Smooth muscle cell (in vitro differentiated cells): ENCODE measurements at regions not wholly inside any gene's neighbourhood (a gene's known extent, or its start where the extent isn't known, plus 50 kb on each side); places are given as distances from the start of the nearest gene placed in this dataset.
"Not testable (repeated sequence)": the region's sequence is repeated elsewhere in the genome, so short reads cannot be mapped to it uniquely, and the experiment has no call there.

Experiments used
- DNase-seq: peaks from one replicate; lab custom pipeline; 2025; ENCODE audit not compliant: unreplicated experiment; lab: John Stamatoyannopoulos, UW
- H2AFZ ChIP-seq: fragments of 200-600 bp; sonication (generic); 2 replicates; pipeline ENCODE4 v1.6.0; 2016; ENCODE audit warnings: antibody characterized with exemption, low read depth, mild to moderate bottlenecking
- H3F3A ChIP-seq: fragments of 200-600 bp; sonication (generic); 2 replicates; pipeline ENCODE4 v1.6.0; 2017; ENCODE audit warnings: antibody characterized with exemption, low read depth
- H3K27ac ChIP-seq: fragments of 200-600 bp; sonication (generic); 2 replicates; pipeline ENCODE4 v1.5.1; 2016; ENCODE audit warnings: low read depth, mild to moderate bottlenecking
- H3K27me3 ChIP-seq: fragments of 200-600 bp; sonication (generic); 2 replicates; pipeline ENCODE4 v1.6.1; 2016; ENCODE audit warnings: low read depth, mild to moderate bottlenecking
- H3K36me3 ChIP-seq: fragments of 200-600 bp; sonication (generic); 2 replicates; pipeline ENCODE4 v1.5.1; 2016; ENCODE audit warnings: low read depth
- H3K4me1 ChIP-seq: fragments of 200-600 bp; sonication (generic); 2 replicates; pipeline ENCODE4 v1.5.1; 2016; ENCODE audit warnings: low read depth
- H3K4me2 ChIP-seq: fragments of 200-600 bp; sonication (generic); 2 replicates; pipeline ENCODE4 v1.6.0; 2016; ENCODE audit warnings: mild to moderate bottlenecking
- H3K4me3 ChIP-seq: fragments of 200-600 bp; sonication (generic); 2 replicates; pipeline ENCODE4 v1.5.1; 2016; ENCODE audit warnings: mild to moderate bottlenecking
- H3K79me2 ChIP-seq: fragments of 200-600 bp; sonication (generic); 2 replicates; pipeline ENCODE4 v1.6.0; 2016; ENCODE audit warnings: low read depth, mild to moderate bottlenecking
- H3K9ac ChIP-seq: fragments of 200-600 bp; sonication (generic); 2 replicates; pipeline ENCODE4 v1.6.0; 2016; ENCODE audit warnings: low read depth
- H3K9me3 ChIP-seq: fragments of 200-600 bp; sonication (generic); replicated peaks from 2 replicates; pipeline ENCODE4 v1.5.1; 2016; ENCODE audit warnings: low read depth
- H4K20me1 ChIP-seq: fragments of 200-600 bp; sonication (generic); 2 replicates; pipeline ENCODE4 v1.6.0; 2016; ENCODE audit warnings: low read depth
- CTCF ChIP-seq: fragments of 200-600 bp; sonication (generic); IDR thresholded peaks from 2 replicates; pipeline ENCODE4 v1.5.1; 2017; ENCODE audit warnings: borderline replicate concordance, mild to moderate bottlenecking, antibody characterized with exemption; ENCODE audit not compliant: insufficient read depth, poor library complexity, severe bottlenecking
- WGBS: methylation state at CpG from one replicate; pipeline ENCODE4 v1.1.7; 2016; ENCODE audit warnings: low lambda C conversion rate; 5-methylcytosine and 5-hydroxymethylcytosine counted together

GRCh38 chrX:30008031-30008430 lies 207.3 kb upstream of the MAGEB2 start:
- H3K9ac ChIP-seq = no peak overlapping the region
- H3K27me3 ChIP-seq = no peaks in the 10 kb centered on the region
- TF ChIP-seq CTCF = no peak
- H3K79me2 ChIP-seq = no peaks in the 10 kb centered on the region
- H3K4me3 ChIP-seq = no peak overlapping the region
- H3K4me2 ChIP-seq = no peak overlapping the region
- H3K4me1 ChIP-seq = no peaks in the 10 kb centered on the region
- H4K20me1 ChIP-seq = no peaks in the 10 kb centered on the region
- no peaks in the 10 kb centered on the region for H3K36me3 ChIP-seq
- H3F3A ChIP-seq = no peaks in the 10 kb centered on the region
- DNase-seq = no peak
- no peaks in the 10 kb centered on the region for H3K9me3 ChIP-seq
- 58% methylated on average over 2 of the region's 2 CpGs for WGBS
- H3K27ac ChIP-seq = no peak overlapping the region
- no peak overlapping the region for H2AFZ ChIP-seq

GRCh38 chrX:30010471-30010870 lies 204.9 kb upstream of the MAGEB2 start:
- no peak for TF ChIP-seq CTCF
- Histone ChIP-seq H4K20me1 (no peaks in the 10 kb centered on the region), H3K9me3 (no peaks in the 10 kb centered on the region), H3K79me2 (no peaks in the 10 kb centered on the region), H3F3A (no peaks in the 10 kb centered on the region), H3K27me3 (no peaks in the 10 kb centered on the region), H3K27ac (no peak overlapping the region), H3K4me1 (no peaks in the 10 kb centered on the region), H3K4me3 (no peak overlapping the region), H3K36me3 (no peaks in the 10 kb centered on the region), H3K4me2 (no peak overlapping the region), H2AFZ (no peak overlapping the region), H3K9ac (no peak overlapping the region)
- 48% methylated on average over 3 of the region's 3 CpGs for WGBS
- DNase-seq = no peak

GRCh38 chrX:30015440-30015839 lies 199.9 kb upstream of the MAGEB2 start:
- Histone ChIP-seq H3K27ac (no peak overlapping the region), H3K79me2 (no peaks in the 10 kb centered on the region), H3K9me3 (no peaks in the 10 kb centered on the region), H2AFZ (no peak overlapping the region), H3F3A (no peaks in the 10 kb centered on the region), H3K9ac (no peak overlapping the region), H3K4me3 (no peak overlapping the region), H3K4me2 (no peak overlapping the region), H3K4me1 (no peaks in the 10 kb centered on the region), H3K27me3 (no peaks in the 10 kb centered on the region), H3K36me3 (no peaks in the 10 kb centered on the region), H4K20me1 (no peaks in the 10 kb centered on the region)
- WGBS = 91% methylated on average over 3 of the region's 3 CpGs
- DNase-seq = no peak
- TF ChIP-seq CTCF = no peak

GRCh38 chrX:30027636-30028035 lies 187.7 kb upstream of the MAGEB2 start:
- Histone ChIP-seq H3K27ac (no peak overlapping the region), H3F3A (no peaks in the 10 kb centered on the region), H3K9ac (no peak overlapping the region), H2AFZ (no peak overlapping the region), H4K20me1 (no peaks in the 10 kb centered on the region), H3K4me1 (no peaks in the 10 kb centered on the region), H3K4me2 (no peak overlapping the region), H3K79me2 (no peaks in the 10 kb centered on the region), H3K4me3 (no peak overlapping the region), H3K36me3 (no peaks in the 10 kb centered on the region), H3K27me3 (no peaks in the 10 kb centered on the region), H3K9me3 (no peaks in the 10 kb centered on the region)
- 48% methylated on average over 2 of the region's 2 CpGs for WGBS
- no peak for TF ChIP-seq CTCF
- DNase-seq = no peak

- not testable (repeated sequence) for H3K9ac ChIP-seq, H2AFZ ChIP-seq, H3F3A ChIP-seq, H3K4me3 ChIP-seq, H3K9me3 ChIP-seq, H3K4me1 ChIP-seq, H3K27ac ChIP-seq, H4K20me1 ChIP-seq, H3K27me3 ChIP-seq, H3K79me2 ChIP-seq, DNase-seq, H3K36me3 ChIP-seq, H3K4me2 ChIP-seq
- 65% methylated on average over 4 of the region's 4 CpGs for WGBS
These were observed 179.0 kb upstream of the MAGEB2 start for GRCh38 chrX:30036406-30036805.
